ENCODE measurements at regions not wholly inside any gene's neighbourhood (a gene's known extent, or its start where the extent isn't known, plus 50 kb on each side); places are given as distances from the start of the nearest gene placed in this dataset.

DNA sequence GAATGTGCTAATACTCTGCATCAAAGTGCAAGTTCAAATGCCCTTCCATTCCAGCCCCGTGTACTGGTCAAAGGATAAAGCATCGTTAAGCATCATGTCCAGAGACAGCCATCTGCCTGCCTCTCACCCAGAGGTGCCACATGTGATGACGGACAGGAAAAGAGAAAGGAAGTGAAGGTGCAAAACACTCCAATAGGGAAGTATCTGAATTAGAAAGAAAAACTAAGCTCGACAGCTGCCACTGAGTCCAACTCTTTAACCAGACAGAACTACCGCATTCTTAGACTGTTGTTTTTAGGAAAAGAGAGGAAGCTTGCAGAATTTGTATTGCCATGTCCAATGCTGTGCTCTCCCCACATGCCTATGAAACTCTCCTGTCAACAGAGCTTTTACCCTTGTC, 465.0 kb upstream of the SOX5 start:
- no peak for DNase-seq (ENCODE audit: low read depth)

DNA sequence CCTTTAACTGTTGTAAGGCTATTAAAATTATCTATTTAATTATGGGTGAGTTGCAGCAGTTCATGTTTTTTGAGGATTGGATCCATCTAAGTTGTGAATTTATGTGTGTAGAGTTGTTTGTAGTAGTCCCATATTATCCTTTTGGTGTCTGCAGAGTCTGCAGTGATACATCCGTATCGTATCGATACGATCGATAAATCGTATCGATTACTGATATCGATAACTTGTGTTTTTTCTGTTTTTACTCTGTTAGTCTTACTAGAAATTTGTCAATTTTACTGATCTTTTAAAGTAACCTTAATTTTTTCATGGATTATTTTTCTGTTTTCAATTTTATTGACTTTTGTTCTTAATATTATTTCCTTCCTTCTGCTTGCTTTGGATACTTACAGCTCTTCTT, 462.5 kb upstream of the SOX5 start:
- no peak for DNase-seq (ENCODE audit: low read depth)

DNA sequence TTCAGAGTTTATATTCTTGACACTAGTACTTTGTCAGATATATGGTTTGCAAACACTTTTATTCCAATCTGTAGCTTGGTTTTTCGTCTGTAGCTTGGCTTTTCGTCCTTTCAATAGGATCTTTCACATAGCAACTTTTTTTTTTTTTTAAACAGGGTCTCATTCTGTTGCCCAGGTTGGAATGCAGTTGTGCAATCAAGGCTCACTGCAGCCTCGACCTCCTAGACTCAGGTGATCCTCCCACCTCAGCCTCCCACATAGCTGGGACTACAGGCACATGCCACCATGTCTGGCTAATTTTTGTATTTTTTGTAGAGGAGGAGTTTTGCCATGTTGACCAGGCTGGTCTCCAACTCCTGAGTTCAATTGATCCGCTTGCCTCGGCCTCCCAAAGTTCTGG, 460.4 kb upstream of the SOX5 start:
- DNase-seq (ENCODE audit: low read depth): no peak

DNA sequence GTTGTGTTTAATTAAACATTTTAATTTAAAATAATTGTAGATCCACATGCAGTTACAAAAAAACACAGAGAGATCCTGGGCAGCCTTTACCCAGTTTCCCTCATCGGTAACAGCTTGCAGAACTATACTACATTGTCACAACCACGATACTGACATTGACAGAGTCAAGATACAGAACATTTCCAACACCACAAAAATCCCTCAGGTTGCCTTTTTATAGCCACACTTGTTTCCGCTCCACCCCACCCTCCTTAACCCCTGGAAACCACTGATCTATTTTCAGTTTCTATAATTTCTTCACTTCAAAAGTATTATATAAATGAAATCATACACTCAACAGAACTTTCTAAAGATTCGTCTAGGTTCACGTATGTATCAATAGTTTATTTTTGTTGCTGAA, 458.8 kb upstream of the SOX5 start:
- DNase-seq (ENCODE audit: low read depth): no peak

DNA sequence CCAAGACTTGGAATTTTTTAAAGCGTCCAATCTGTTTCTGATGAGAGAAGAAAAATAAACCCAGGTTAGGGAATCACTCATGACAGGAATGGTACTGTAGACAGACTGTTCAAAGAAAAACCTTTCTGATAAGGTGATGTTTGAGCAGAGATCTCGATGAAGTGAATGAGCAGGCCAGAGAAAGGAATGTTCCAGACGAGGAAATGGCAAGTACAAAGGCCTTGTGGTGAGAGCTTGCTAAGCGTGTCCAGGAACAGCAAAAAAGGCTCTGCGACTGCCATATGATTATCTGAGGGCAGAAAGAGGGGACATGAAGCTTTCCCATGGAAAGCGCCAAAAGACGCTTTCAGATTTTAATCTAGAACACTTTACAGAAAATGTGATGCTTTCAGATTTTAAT, 458.4 kb upstream of the SOX5 start:
- DNase-seq (ENCODE audit: low read depth): no peak

DNA sequence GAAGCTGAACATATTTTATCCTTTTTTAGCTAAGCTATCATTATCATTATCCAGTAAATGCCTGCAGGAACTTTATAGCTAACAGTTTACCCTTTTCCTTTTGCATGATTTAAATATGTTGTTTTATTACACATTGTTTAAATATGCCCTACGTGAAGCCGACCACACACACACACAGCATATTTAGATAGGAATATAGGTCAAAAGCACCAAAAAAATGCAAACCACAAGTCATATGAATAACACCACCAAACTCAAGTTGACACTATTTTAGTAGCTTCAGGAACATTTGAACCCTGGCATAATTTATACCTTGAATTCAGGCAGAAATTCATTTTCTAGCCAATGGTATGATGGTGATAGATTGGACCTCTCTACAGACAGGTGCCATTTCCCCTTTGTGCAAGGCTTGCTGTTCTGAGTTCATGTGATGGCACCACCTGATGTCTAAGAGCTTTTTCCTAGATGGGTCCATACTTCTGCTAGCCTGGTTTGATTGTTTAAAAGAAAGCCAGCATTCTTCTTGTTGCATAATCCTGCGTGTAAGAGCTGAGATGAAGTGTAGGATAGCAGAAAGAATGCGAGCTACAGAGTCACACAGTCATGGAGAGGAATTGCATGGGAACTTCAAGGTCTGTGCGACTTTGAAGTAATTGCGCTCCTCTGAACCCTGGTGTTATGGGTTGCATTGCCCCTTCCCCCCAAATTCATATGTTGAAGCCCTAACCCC, 454.8 kb upstream of the SOX5 start:
- no peak for DNase-seq (ENCODE audit: low read depth)

DNA sequence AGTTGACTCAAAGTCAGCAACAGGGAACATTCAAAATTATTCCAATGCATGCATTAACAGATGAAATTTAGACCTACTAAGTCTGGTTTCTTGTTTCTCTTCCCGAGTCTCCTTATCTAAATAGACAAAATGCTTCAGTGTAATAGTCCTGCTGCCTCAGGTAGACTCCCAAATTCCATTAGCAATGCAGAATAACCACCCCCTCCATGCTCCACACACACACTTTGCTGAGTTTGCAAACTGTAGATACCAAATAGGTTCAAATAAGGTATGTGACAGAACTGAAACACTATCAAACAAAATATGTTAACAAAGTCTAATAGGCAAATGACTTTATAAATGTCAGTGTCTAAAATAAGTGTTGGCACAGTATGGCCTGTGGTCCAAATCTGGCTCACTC, 451.1 kb upstream of the SOX5 start:
- no peak for DNase-seq (ENCODE audit: low read depth)

DNA sequence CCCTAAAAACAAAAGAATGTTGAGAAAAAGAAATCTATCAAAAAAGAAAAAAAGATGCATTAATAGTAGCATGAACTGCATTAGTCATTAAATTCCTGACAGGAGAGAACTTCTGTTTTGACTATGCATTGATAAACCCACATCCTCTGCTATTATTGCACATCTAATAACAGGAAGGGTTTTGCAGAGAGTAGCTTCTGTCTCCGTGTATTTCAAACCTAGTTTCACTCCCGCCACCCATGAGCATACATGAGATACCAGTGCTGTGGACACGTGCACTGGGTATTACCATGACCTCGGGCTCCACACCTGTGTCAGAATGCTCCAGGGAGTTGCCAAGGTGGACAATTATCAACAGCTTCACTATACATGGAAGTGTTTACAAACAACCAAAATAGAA, 449.1 kb upstream of the SOX5 start:
- DNase-seq (ENCODE audit: low read depth): no peak

DNA sequence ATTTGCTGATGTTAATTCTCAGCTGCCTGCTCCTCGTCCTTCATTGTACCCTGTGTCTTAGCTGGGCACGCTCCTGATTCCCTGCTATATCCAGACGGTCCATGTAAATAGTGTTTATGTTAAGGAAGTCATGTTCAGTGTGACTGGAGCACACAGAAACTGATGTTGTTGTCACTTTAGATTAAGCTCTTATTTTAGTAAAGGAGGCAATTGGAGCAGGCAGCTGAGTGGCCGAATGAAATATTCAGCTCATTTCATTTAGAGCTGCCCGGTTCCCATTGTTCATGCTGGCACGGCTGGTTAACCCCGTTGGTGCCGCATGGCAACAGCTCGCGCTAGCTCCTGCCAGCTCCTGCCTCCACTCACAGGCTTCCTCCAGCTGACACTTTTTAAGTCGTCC, 446.8 kb upstream of the SOX5 start:
- DNase-seq (ENCODE audit: low read depth): no peak

DNA sequence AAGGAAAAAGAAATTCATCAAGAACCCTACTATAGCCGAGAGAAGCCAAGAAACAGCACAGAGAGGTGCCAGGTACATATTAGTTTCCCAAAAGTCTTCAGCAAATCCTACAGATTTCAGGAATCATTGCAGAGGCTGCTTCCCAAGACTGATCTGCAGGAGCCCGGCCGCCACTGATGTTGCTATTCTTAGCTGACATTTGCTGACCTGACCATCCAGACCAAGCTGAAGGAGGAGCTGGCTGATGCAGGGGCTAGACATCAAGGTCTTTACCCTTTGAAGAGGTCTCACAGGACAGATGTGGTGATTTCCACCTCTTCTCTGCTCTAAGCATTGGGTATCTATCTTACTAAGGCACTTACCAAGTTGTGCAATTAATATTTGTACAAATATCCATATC, 444.8 kb upstream of the SOX5 start:
- no peak for DNase-seq (ENCODE audit: low read depth)

DNA sequence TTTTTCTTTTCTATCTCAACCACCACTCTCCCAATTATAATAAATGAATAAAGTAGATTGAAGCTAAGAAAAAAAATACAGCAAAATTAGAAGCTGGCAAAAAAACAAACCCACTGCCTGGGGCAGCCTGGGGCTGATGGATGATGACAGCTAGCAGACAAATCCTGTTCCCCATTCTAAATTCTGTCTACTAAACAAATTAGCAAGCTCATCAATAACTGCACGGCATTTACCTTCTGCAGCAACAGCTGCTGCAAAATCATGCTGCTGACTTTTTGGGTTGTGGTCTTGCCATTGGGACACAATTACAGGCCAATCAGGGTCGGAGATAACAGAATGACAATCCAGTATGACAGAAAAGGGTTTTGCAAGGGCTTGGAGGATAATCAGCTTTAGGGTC, 443.6 kb upstream of the SOX5 start:
- no peak for DNase-seq (ENCODE audit: low read depth)

DNA sequence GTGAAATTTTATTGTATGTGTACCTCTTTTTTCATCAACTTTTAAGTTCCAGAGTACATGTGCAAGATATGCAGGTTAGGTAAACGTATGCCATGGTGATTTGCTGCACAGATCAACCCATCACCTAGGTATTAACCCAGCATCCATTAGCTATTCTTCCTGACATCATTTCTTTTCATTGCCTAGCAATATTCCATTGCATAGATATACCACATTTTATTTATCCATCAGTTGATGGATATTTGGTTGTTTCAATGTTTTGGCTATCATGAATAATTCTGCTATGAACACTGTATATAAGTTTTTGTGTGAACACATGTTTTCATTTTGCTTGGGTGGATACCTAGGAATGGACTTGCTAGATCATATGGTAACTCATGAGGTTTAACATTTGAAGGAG, 439.9 kb upstream of the SOX5 start:
- no peak for DNase-seq (ENCODE audit: low read depth)

DNA sequence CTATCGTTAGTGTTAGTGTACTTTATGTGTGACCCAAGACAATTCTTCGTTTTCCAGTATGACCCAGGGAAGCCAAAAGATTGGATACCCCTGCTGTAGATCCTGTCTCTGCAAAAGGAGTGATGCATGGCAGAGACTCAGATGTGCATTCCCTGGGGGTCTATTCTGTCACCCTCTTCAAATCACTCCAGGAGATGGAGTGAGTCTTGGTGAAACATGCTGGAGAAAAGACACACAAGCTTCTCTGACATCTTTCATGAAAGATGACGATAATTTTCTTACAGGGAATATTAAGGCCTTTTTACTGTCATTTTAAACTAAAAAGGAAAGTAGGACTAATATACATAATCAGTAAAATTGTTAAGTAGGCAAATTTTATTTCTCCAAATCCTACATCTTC, 437.9 kb upstream of the SOX5 start:
- no peak for DNase-seq (ENCODE audit: low read depth)

DNA sequence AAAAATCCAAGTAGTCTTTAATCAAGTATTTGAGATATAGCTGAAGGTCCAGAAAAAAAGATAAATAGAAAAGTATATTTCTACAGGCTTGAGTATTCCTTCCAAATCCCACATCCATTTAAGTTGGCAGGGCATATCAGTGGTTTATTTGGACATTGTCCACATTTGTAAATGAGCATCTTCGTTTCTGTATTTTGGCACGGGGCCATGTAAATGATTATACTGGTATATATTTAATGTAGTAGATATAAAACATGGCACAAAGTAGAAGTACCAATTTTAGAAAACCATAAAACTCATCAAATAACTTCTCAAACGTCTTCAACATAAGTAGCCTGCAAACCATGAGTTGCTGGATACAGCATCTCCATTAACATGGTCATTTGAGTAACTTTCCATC, 437.4 kb upstream of the SOX5 start:
- no peak for DNase-seq (ENCODE audit: low read depth)

DNA sequence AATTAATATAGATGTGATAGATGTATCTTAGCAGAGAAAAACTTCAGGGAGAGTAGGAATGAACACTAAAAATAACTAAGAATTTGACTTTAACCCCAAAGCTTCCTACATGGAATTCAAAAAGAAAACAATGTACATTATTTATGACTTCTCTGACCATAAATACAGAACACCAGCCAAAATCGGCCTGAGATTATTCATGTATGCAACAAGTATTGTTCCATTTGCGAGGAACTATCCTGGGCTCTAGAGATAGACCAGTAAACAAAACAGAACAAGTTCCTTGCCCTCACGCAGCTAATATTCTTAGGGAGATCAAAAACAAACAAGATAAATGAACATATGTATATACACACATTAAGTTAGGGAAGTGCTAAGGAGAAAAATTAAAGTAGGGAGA, 432.3 kb upstream of the SOX5 start:
- DNase-seq (ENCODE audit: low read depth): no peak

DNA sequence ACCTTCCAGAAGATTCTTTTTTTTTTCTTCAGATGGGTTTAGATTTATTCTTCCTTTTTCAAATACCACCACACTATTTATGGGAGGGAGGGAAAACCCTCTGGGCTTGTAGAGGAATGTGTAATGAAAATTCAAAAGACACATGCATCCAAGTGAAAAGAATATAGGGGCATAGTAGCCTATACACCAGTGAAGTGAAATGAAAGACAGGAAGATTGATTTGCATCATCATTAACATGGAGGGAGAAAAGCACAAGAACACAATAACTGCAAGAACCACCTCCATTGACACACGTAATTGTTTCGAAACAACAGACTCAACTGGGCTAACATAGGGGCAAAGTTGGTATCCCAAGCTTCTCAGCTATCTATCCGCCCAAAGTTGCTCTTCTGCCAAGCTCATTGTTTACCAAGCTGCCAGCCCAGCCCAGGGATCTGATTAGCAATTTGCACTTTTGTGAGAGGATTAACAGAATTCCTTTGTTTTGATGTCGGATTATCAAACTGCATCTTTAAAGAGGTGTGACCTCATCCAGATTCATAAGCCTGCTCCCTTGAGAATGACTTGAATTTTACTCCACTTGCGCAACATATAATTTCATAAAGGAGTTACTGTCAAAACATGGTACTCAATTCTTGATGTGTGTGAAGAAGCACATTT, 430.5 kb upstream of the SOX5 start:
- DNase-seq (ENCODE audit: low read depth): no peak

DNA sequence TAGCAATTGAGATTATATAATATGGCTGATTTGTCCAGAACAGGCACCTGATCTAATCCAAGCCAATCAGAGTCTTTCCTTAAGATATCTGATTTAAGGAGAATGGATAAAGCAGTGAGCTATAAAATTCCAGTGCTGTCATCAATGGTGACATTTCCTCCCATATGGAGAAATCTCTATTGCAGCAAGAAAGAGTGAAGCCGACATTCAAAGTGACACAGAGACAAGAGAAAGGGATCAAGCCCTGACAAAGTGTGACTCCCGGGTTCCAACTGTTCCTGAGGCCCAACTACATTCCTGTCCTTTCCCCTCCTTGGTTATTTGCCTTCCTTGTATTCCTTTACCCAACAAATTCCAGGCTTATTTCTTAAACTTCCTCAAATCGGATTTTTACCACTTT, 430.0 kb upstream of the SOX5 start:
- DNase-seq (ENCODE audit: low read depth): no peak

DNA sequence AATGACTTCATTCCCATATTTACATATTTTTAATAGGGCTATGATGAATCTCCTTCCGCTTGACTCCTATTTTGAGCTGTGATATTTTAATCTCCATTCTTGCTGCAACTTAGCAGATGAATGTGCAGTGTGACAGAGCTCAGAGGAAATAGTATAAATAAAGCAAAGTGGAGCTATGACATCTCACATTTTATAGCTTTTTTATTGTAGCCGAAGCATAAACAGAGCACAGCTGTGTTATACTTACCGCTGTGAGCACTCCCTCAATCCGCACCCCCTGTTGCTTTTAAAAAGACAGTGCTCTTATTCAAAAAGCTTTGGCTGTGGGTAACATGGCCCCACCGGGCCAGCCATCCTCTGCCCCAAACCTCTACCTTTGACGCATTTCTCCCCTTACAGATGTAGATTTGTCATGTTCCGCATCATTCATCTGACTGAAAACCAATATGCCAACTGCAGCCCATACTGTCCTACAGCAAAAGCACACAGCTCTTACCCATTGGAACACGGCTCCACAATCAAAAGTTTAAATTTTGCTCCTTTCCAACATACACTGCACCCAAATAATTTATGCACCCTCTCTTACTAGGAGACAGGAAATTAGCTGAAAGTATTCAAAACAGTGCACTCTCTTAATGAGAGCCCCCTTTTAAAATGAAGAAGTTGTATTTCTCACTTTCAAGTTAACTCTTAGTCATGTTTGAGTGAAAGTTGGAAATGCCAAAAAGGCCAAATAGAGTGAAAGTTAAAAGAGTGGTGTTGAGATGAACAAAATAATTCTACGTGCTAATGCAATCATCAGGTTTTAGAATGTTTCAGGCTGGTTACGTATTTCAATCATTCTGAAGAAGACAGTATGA, 429.3 kb upstream of the SOX5 start:
- DNase-seq (ENCODE audit: low read depth): no peak

DNA sequence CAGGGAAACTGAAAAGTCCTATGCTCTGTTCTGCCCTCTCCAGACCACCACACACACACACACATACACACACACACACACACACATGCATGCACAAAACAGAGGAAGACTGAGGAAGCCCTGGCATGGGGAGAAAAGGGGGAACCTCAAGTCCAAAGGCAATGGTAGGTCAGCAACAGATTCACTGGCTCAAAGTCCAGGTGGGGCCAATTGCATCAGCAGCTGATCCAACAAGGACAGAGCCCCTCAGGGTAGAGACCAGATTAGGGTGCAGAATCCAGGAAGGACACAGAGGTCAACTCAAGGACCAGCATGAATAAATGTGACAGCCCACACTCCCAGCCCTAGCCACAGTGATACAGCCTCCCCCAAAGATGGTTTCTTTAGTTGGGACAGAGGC, 425.0 kb upstream of the SOX5 start:
- no peak for DNase-seq (ENCODE audit: low read depth)

DNA sequence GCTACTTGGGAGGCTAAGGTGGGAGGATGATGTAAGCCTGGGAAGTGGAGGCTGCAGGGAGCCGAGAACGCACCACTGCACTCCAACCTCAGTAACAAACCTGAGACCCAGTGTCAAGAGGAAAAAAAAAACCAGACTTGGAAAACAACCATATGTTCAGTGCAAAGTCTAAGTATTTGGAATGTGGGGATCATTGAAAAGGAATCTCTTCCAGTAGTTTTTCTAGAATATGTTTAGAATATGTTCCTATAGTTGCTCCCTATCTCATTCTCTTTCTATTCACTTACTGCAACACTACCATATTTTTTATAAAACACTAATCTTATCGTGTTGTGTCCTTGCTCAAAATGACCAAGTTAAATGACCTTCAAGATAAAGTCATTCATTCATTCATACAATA, 423.5 kb upstream of the SOX5 start:
- DNase-seq (ENCODE audit: low read depth): no peak

DNA sequence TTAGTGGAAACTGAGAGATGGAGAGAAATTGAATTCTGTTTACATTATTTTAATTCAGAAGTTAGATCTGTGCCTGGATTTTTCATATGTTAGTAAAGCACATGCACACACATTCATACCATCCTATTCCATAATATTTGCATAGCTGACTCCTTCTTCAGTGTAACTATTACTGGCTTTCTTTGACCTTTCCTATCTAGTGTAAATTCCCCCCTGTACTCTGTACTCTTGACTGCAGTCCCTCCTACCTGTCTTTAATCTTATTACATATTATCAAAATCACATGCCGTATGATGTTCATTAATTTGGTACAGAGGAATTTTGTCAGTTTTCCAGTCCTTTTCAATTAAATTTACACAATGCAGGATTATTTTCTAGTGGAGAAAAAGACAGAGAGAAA, 417.0 kb upstream of the SOX5 start:
- DNase-seq (ENCODE audit: low read depth): no peak

DNA sequence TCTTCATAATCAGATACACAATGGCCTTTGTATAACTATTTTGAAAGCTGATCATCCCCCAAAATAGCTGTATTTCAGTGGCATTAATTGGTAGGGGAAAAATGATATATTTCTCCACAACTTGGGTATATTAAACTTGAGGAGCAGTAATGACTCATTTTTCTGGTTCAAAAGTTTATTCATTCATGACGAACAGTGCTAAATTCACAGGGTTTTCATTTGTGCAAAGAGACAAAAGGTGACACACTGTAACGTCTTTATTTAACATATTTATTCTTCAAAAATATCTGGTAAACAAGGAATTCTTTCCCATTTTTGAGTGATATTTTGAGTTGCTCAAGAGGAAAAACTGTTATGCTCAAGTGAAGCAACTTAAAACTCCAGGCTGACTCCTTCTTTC, 415.5 kb upstream of the SOX5 start:
- DNase-seq (ENCODE audit: low read depth): no peak

DNA sequence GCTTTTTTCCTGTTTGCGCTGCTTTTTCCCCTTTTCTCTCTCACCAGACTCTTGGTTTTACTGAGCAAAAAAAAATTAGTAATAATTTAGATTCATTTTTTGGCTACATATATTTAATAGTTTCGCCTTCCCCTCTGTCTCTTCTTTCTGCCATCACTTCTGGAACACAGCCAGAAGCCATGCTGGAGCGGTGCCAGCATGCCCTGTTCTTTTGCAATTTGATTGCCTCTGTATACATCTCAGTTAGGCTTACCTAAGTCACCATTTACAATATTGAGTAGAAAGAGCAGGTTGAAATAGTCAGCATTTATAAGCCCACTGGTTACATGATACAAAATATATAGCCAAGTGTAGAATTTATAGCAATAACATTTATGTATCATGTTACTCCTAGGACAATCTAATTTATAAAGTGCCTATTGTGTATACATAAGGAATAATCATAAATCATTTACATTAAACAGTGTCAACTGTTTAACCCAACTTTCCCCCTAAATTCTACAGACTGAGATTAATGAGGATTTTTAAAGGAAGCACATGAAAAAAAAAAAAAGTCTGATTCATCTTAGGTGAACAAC, 413.8 kb upstream of the SOX5 start:
- no peak for DNase-seq (ENCODE audit: low read depth)
